DMS153 treated with DMSO at 0.1 percent for 48 hours (cell line): ENCODE measurements at regions not wholly inside any gene's neighbourhood (a gene's known extent, or its start where the extent isn't known, plus 50 kb on each side); places are given as distances from the start of the nearest gene placed in this dataset.
"Not testable (repeated sequence)": the region's sequence is repeated elsewhere in the genome, so short reads cannot be mapped to it uniquely, and the experiment has no call there.

Experiments
- DNase-seq: peaks from one replicate; lab custom pipeline; 2025; ENCODE audit not compliant: unreplicated experiment; lab: John Stamatoyannopoulos, UW

DNA sequence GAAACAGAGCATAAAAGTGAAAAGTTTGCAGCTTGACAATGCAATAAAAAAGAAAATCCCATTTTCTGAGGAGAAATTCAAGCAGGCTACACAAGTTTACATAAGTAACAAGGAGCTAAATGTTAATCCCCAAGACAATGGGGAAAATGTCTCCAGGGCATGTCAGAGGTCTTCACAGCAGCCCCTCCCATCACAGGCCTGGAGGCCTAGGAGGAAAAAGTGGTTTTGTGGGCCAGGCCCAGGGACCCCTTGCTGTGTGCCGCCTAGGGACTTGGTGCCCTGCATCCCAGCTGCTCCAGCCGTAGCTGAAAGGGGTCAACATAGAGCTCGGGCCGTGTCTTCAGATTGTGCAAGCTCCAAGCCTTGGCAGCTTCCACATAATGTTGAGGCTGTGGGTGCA lies 186.7 kb upstream of the MAP3K1 start:
- not testable (repeated sequence) for DNase-seq

DNA sequence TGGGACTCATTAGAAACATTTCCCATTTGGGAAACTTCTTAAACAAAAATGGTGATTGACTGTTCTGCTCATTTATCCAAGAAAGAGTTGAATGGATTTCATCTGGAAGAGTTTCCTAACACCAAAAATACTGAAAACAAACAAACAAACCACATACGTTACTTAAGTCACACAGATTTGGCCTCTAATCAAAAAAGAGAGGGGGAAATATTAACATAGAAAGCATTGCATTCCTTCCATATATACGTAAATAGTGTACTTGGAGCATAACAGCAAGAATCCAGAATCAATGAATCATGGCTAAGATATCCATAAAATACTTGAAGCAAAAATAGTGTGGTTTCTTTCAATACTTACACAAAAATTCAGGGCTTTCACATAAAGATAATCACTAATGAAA lies 189.8 kb upstream of the MAP3K1 start:
- DNase-seq, result no peak

DNA sequence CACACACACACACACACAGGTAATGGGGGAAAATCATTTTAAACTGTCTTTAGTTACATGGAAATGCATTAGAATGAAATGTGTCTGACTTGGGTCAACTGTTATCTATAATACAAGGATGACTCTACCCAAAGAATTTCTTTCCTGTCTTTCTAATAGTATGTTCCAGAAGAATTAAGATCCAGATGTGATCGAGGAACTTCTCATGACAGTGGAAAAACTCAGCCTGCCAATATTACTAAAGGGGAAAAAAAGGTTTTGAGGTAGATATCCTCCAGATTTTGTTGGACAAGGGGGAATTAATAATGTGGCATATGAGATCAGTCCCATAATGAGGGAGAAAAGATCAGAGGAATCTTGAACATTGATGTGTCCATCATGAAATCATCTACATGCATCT lies 190.6 kb upstream of the MAP3K1 start:
- no peak for DNase-seq

DNA sequence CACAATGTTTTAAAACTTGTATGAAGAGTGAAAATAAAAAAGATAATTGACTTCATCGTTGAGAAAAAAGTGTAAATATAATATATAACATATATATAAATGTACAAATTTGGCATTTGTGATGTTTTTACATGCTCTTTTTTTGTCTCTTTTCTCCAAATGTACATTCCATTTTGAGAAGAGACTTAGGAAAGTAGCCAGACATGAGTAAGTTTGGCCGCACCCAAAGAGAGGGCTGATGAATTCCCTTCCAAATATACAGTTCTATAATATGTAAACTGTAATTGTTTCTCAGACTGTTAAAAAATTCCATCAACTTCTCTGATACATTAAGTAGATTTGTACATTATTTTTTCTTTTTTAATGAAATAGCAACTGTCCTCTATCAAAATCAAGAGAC lies 193.2 kb upstream of the MAP3K1 start:
- DNase-seq, result no peak

DNA sequence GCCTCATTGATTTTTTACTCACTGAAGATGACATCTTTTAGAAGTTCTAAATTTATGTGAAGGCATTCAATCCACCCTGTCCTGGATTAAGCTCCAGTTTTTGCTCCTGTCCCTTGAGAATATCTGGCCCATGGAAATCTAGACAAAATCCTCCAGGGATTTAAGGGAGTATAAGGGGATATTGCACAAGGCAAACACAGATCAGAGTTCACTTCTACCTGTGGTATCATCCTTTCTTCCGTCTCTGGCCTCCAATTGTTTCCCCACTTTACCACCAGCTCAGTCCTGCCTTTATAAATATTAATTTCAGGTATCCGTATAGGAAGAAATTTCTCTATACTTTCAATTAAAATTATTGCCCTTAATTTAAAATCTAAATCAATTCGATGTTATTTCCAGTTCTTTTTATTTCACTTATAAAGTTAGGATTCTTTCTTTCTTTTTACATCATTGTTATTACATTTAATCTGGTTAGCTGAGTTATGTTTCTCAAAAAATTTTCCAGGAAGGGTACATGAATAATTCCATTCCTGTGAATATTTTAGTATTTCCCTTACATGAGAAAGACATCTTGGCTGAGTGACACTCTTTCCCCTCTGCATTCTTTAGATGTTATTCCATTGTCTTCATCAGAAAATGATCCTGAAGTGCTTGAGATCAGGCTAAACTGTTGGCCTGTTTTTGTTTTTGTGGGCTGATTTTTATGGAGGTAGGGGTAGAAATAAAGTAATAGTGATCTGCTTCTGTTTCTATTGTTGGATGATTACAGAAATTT lies 194.3 kb upstream of the MAP3K1 start:
- DNase-seq, result no peak

DNA sequence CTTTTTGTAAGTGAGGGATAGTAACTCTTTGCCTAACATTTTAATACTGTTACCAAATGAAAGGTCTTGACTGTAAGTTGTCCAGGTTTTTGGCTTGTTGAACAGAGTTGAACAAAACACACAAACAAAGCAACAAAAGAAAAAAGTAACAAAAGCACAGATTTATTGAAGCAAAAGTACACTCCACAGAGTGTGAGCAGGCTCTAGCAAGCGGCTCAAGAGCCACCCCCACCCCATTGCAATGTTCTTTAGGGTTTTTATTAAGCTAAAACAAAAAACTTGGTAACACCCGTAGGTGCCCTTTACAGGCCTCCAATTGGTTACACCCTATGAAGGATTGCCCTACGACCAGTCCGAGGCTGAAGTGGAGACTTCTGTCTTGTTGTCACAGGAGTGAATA lies 197.4 kb upstream of the MAP3K1 start:
- DNase-seq, result no peak

DNA sequence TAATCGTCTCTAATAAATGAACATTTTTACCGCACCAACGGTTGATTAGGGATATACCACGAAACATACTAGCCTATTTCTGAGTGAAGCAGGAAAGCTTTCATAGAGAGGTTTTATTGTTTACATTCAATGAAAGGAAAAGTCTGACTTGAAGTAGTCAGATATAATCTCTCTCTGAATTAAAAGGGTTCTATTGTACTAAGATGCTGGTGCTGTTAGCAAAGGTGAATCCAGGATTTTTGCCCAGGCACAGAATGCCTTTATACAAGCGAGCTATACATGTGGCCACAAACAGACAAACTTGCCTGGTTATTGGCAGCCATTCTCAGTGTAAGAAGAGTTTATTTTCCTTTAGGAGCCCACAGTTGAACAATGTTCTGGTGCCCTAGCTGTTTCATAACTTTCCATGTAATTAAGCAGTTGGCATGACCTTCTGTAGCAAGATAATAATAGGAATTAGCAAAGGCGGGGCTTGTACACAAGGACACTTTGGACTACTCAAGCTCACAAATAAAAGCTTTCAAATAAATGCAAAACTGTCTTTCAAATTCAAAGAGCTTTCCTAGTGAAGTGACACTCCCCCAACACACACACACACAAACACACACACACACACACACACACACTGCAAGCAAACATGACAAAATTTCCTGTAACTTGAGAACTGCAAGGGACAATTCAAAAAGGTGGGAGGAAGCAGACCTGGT lies 198.7 kb upstream of the MAP3K1 start:
- DNase-seq, result no peak

DNA sequence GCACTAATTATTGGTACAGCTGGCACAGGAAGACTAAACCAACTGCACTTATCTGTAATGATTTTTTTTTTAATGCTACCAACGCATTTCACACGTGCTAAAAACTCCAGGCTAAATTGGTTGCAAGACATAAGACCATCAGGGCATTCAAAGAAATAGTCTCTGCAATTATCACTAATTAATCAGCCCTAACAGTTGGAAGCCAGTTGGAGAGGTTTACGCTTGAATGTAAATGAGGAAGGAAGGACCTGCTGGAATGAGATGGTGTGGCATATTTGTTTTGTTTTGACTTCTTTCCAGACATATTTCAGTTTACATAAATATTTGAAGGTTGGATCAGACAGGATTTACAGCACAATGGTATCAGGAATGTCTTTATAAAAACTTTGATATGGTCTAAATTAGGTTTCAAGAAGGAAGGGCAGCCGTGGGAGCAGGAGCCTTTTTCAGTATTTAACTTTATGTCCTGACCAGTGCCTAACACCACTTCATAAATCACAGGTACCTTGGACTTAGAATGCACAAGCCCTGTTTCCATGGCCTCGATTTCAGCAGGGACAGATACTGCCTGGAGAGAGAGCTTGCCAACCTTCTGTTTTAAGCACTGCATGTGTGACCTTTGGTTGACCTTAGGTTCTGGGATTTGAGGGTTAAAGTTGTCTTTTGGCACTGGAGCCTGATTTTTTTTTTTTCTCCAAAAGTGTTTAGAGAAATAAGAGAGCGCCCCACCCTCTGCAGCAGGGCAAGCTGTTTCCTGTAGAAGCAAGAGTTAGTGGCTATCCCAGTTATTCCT lies 199.8 kb upstream of the MAP3K1 start:
- no peak for DNase-seq

DNA sequence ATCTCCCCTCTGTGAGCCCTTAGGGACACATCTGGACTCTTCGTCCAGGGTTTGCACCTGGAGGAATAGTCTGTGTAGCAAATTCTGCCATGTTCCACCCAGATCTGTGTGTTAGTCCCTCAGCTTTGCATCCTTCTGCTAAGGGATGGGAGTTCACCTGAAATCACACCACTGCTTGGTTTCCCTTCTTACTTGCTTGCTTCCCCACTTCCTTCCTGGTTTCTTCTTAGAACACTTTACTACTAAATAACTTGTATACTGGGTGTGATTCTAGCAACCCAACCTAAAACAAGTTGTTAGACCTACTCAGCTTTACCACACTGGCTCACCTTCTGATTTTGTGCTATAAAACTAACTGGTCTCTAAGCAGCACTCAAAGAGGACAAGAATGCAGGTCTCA lies 202.6 kb upstream of the MAP3K1 start:
- DNase-seq, result no peak

DNA sequence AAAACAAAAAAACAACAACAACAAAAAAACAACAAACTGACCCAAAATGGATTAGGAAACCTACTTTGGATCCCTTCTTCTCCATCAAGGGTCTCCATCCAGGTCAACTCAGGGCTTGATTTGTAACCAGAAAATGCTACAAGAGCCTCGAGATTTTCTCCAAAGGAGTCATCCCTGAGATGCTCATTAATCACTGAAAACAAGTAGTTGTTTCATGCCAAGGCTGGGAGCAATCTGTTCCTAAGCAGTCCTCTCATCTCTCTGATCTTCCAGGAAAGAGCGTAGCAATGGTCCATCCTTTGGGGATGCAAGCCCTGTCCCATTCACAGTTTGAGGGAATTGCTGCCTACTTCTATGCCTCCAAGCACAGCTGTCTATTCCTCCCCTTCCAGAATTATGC lies 203.0 kb upstream of the MAP3K1 start:
- no peak for DNase-seq

DNA sequence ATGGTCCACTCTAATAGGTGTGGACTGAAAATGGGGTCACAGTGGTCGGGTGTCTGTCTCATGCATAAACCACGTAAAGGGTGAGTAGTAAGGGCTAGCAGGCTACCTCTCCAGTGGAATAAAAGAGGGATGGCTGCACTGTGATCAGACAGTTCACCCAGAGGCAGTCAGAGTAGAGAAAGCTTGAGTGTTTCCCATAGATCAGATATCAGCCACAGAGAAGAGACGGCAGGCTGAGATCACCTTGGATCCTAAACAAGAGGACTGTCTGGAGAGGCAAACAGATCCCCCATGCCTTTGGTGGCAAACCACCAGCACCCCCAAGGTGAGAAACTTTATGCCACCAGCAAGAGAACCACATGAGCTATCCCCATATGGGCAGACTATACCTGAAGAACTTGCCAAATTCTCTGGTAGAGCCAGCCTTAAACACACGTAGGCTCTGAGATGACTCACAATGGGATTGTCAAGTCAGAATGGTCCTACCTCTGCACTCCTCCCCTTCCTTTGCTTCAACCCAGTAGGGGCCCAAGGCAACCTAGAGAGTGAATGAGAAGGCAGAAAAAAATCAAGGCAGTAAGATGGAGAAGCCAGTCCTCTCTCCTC lies 205.2 kb upstream of the MAP3K1 start:
- DNase-seq, result no peak

DNA sequence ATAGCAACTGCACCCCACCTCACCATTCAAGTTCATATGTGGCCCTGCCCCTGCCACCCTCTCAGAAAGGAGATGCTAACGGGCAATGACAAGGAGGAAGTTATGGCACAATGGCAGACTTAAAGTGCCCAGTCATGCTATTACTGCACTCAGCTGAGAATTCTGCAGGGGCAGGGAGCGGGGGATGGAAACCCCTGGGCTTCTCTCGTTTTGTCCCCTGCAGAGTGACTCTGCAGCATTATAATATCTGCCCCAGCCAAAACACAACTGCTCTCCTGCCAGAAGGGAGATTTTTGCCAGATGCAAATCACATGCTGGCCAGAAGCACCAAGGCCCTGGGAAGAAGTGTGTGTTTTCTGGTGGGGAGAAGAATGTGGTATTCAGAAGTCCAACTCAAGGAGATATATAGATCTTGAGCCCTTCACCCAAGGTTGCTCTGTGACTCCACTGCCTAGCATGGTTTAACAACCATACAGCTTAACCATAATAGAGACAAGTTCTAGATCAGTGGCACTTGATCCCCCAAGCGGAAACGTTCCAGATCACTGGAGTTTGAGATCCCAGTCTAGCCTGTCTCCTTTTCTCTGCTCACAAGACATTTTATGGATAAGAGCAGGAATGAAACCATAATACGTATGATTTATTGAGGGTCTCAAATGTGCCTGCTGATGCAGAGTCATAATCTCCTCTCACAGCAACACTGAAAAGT lies 207.0 kb upstream of the MAP3K1 start:
- no peak for DNase-seq

DNA sequence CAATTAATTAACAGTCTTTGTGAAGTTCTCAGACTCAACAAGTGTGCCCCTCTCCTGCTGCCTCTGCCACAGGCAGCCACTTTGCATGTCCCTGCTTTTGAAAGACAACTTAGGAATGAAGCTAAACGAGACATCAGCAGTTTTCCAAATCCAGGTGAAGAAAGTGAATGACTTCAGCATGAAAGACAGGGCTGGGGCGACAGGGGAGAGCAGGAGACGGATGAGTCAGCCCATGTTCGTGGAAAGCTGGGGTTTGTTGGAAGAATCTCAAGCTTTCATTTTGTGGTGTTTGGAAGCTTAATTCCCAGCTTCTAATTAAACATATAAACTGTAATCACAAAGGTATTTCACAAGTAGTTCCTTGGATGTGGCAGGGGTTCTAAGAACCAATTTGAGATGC lies 207.8 kb upstream of the MAP3K1 start:
- DNase-seq, result no peak

DNA sequence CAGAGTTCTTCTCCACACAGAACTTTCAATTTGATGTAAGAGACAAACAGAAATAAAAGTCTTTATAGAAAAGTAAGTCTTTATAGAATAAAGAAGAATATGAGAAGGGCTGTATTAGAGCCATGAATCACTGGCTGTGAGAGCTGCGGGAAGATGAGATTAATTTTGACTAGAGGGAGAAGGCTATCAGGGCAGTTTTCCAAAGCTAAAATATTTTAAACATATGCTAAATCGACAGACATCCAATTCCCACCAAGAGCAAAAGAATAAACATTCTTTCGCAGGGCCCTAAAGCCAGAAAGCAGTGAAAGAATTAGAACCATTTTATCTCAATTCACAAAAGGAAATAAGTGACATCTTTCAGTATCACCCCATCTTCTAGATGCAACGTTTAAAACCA lies 208.3 kb upstream of the MAP3K1 start:
- DNase-seq, result no peak

DNA sequence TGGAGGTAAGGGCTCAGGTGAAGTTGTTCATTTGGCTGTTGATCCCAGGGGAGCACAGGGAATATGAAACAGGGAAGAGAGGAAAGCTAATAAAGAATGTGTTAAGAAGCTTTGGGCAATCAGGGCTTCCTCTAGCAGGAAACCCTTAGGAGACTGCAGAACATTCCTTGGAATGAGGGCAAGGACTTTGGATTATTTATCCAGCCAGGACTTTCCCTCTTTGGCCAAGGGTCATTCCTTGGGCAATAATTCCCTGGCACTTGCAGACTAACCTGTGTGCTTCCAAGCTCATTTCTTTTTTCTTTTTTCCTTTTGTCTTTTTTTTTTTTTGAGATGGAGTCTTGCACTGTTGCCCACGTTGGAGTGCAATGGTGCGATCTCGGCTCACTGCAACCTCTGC lies 209.2 kb upstream of the MAP3K1 start:
- no peak for DNase-seq

DNA sequence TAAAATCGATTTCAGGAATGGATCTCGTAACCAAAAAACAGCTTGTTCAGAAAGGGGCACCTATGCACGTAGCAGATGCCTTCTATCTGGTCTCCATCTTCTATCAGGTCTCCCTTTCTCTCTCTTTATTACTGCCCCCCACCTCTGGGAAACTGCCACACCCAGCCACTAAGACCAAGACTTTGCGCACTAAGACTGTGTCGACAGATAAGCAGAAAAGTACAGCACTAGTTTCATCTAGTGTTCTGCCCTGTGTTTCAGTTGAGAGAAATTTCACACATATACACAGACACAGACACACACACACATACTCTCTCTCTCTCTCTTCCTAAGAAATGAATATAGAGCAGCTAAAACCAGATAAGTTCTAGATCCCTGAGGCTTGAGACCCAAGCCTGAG lies 210.1 kb upstream of the MAP3K1 start:
- DNase-seq, result no peak

DNA sequence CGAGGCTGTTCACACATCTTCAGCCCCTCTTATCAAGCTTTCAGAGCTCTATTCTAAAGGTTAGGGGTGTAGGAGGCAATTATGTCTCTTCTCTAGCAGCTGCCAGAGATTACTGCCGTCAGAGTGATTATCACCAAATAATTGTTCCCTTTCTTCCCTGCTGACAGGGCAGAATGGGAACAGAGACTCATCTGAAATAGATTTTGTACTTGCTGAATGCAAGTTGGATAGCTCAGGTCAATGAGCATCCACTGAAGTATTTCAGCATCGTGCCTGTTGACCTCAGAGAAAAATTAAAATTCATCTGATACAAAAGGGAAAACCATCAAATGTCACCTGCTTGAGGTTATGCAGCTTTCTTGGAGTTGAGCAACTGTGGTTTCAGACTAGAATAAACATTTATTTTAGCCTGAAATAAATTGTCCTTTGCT lies 213.7 kb upstream of the MAP3K1 start:
- no peak for DNase-seq

DNA sequence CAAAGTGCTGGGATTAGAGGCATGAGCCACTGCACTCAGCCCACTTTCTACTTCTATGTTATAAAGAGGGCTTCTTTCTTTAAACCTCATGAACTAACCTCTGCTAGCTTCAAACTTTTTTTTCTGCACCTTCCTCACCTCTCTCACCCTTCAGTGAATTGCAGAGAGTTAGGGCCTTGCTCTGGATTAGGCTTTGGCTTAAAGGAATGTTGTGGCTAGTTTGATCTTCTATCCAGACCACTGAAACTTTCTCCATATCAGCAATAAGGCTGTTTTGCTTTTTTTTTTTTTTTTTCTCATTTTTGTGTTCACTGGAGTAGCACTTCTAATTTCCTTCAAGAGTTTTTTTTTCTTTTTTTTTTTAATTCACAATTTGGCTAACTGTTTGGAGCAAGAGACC lies 216.4 kb upstream of the MAP3K1 start:
- DNase-seq, result no peak

DNA sequence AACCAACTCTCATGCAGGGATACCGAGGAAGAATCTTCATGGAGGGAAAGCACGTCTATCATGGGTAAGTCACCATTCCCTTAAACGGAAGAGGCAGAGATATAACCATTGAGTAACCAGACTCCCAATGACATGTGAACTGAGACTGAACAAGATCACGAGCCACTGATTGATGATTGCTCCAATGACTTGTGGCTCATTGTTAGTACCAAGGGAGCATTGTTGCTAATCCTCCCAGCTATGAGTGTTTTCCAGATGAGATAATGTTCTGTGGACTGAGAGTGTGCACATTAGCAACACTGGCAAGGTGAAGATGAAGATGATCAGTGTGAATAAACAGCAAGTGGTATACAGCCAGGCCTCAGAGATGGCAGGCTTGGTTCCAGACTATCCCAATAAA lies 219.2 kb upstream of the MAP3K1 start:
- DNase-seq, result no peak

DNA sequence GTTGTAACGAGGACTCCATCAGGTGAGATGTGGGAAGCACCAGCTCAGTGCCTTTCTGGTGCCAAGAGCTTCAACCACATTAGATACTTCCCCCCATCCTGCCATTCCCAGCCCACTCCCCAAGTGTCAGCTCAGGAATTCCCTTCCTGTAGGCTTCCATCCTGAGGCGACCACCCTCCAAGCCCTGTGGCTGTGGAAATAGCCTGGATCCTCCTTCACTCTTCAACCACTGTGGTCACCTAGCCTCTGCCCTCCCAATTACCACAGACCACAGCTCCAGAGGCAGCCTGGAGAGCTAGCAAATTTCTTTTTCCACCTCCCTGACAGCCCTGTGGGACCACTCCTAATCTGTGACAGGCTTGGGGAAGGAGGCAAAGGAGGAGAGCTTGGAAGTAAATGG lies 219.8 kb upstream of the MAP3K1 start:
- no peak for DNase-seq

DNA sequence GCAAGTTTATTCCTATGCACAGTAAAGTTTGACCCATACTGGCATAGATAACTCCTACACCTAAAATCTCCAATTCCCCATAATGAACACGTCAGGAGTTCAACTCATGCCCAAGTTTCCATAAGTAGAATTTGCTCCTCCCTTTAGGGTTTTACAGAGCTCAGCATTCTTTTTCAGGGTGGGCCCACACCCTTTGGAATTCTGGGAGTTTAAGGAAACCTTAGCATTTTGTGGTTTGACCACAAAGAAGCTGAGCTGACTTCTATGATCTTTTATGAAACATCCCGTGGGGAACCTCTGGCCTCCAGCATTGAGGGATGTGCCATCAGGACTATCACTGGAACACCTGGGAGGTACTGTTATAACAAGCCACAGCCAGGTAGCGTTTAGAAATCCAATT lies 220.6 kb upstream of the MAP3K1 start:
- no peak for DNase-seq
